HuH-7 (cell line): ENCODE measurements at regions not wholly inside any gene's neighbourhood (a gene's known extent, or its start where the extent isn't known, plus 50 kb on each side); places are given as distances from the start of the nearest gene placed in this dataset.
"Not testable (repeated sequence)": the region's sequence is repeated elsewhere in the genome, so short reads cannot be mapped to it uniquely, and the experiment has no call there.

ENCODE experiments used
- DNase-seq: peaks from one replicate; pipeline ENCODE4 v3.0.0; 2011; ENCODE audit warnings: low spot score

GRCh38 chr17:54494721-54495715 lies 405.6 kb upstream of the TOM1L1 start:
- DNase-seq = no peak

GRCh38 chr17:54505404-54505803 lies 395.2 kb upstream of the TOM1L1 start:
- no peak for DNase-seq

DNA sequence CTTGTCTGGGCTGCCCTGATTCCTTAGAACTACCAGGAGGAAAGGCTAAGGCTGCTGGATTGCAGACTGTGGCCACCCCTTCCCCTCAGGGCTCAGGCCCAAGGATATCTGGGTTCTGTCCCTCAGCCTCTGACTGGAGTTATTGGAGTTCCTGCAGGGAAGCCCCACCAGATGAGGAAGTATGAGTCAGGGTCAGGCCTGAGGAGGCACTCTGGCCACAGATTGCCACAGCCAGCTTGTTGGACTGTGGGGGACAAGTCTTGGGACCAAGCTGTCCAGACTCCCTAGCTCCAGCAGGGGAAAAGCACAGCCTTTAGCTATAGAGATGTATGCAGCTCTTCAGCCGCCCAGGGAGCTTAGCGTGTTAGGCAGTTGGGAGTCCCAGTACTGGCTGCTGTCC lies 381.9 kb upstream of the TOM1L1 start:
- DNase-seq = no peak

DNA sequence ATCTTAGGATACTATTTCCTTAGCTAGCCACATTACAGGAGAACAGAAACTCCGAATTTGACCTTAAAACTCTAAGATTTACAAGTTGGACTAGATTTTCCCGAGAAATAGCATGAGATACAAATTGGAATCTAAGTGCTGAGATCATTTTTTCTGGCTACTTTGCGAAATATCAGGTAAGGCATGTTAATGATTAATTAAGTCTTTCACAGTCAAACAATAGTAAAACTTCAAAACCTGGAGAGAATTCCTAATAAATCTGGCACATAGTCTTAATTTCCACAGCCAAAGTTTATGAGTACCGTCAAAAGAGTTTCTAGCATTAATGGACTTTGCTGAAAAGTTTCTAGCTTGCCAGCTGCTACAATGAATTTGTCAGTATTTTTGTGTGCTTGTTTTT lies 379.5 kb upstream of the TOM1L1 start:
- DNase-seq = no peak

GRCh38 chr17:54524501-54524900 lies 376.2 kb upstream of the TOM1L1 start:
- DNase-seq = no peak

DNA sequence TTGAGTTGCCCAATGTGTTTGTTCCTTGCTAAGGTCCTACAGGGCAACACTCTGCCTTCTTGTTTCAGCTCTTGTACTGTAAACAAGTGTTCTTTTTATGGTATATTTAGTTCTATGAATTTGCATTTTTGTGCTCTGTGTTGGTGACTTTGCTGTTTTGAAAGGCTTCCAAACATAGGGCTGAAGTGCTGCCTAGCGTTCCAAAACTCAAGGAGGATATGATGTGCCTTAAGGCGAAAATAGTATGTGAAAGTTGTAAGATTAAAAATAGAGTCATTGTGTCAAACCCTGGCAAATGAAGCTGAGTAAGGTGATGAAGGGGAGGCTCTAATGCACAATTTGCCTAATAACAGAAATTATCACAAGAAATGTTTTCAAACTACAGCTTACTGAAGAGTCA lies 372.7 kb upstream of the TOM1L1 start:
- DNase-seq = no peak

GRCh38 chr17:54530398-54530797 lies 370.3 kb upstream of the TOM1L1 start:
- no peak for DNase-seq

DNA sequence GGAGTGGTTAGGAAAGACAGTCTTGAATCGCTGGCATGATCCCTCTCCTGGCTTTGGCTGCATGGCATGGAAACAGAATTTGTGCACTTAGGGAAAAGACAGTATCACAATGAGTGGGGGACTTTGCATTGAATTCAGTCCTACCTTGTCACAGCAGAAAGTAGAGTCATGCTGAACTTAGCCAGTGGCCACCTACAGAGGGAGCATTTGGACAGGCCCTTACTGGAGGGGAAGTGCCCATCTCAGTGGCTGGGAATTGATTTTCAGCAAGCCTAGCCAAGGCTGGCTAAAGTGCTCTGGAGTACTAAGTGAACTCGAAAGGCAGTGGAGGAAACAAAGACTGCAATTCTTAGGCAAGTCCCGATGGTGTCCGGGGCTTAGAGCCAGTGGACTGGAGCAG lies 364.3 kb upstream of the TOM1L1 start:
- no peak for DNase-seq

GRCh38 chr17:54537656-54538055 lies 363.0 kb upstream of the TOM1L1 start:
- DNase-seq = no peak

GRCh38 chr17:54544249-54544648 lies 356.4 kb upstream of the TOM1L1 start:
- DNase-seq = peak; percentile 2

- DNase-seq = no peak
These were observed 340.8 kb upstream of the TOM1L1 start for GRCh38 chr17:54559883-54560282.

GRCh38 chr17:54608634-54609155 lies 292.0 kb upstream of the TOM1L1 start:
- no peak for DNase-seq

- no peak for DNase-seq
These were observed 280.2 kb upstream of the TOM1L1 start for GRCh38 chr17:54620399-54620978.

- DNase-seq = no peak
These were observed 276.9 kb upstream of the TOM1L1 start for GRCh38 chr17:54623746-54624145.

DNA sequence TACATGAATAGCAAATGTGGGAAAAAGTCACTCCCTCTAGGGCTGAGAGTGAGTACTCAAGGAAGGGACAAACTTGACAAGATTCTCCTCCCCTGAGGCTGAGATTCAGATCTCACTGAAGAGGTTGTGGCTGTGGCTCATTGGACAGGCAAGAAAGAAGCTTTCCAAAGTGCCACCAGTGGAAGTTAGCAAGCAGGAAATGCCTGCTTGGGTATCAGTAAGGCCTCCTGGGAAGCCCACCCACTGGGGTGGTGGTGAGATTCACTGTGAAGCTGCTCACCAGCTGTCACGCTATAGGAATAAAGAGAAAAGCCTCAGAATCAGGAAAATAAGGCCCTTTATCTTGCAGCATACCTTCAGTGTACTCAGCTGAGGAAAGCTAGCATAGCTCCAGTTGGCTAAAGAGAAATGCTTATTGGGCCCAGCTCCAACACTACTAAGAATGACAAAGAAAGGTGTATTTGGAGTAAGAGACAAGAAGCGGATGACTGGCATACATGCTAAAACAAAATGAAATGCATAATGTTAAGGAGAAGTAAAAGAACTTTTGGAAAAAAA lies 274.4 kb upstream of the TOM1L1 start:
- no peak for DNase-seq

DNA sequence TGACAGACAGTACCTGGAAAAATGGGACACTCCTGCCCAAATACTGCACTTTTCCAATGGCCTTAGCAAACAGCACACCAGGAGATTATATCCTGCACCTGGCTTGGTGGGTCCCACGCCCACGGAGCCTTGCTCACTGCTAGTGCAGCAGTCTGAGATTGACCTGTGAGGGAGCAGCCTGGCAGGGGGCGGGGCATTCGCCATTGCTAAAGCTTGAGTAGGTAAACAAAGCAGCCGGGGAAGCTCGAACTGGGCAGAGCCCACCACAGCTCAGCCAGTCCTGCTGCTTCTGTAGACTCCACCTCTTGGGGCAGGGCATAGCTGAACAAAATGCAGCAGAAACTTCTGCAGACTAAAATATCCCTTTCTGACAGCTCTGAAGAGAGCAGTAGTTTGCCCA lies 261.2 kb upstream of the TOM1L1 start:
- DNase-seq = not testable (repeated sequence)

- DNase-seq = no peak
These were observed 237.4 kb upstream of the TOM1L1 start for GRCh38 chr17:54662978-54663876.

GRCh38 chr17:54666559-54666958 lies 234.1 kb upstream of the TOM1L1 start:
- no peak for DNase-seq

- no peak for DNase-seq
These were observed 222.5 kb upstream of the TOM1L1 start for GRCh38 chr17:54678158-54678557.

DNA sequence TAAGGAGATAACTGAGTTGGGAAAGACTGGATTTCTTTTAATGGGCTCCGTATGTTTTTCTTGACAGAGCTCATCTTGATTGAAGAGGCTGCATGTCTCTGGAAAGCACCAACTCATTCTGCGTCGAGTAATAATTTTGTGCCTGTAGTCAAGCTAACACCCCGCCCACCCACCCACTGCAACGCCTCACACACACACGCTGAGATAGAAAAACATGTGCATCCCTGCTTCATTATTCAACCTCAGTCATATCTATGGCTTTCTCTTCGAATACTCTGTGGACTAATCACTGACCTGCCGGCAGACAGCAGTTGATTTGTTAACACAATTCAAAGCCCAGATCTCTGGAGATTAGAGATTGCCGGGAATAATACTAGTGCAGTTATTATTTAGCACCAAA lies 220.2 kb upstream of the TOM1L1 start:
- DNase-seq = no peak

GRCh38 chr17:54694287-54694887 lies 206.3 kb upstream of the TOM1L1 start:
- no peak for DNase-seq
